ENCODE measurements at regions not wholly inside any gene's neighbourhood (a gene's known extent, or its start where the extent isn't known, plus 50 kb on each side); places are given as distances from the start of the nearest gene placed in this dataset.
A peak's percentile ranks its signal among the peaks of the same experiment; 100 is the strongest.
"Not testable (repeated sequence)": the region's sequence is repeated elsewhere in the genome, so short reads cannot be mapped to it uniquely, and the experiment has no call there.

DNA sequence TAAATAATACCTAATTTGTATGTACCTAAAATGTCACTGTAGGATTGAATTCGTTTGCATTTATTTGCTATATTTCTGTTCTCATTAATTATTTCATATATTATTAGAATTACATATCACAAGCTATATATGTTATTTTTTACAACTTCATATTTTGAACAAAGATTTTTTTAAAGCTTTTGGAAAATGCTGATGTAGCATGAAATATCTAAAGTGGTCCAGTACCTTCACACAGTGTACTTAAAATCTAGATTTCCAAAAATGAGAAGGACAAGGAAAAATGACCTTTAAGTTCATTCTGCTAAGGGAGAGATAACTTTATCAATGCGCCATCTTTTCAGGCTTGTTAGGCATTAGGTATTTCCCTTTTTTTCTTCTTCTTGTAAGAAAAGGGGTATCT lies 71.8 kb downstream of the LARP7 start:
- DNase-seq (ENCODE audit: low spot score): no peak

DNA sequence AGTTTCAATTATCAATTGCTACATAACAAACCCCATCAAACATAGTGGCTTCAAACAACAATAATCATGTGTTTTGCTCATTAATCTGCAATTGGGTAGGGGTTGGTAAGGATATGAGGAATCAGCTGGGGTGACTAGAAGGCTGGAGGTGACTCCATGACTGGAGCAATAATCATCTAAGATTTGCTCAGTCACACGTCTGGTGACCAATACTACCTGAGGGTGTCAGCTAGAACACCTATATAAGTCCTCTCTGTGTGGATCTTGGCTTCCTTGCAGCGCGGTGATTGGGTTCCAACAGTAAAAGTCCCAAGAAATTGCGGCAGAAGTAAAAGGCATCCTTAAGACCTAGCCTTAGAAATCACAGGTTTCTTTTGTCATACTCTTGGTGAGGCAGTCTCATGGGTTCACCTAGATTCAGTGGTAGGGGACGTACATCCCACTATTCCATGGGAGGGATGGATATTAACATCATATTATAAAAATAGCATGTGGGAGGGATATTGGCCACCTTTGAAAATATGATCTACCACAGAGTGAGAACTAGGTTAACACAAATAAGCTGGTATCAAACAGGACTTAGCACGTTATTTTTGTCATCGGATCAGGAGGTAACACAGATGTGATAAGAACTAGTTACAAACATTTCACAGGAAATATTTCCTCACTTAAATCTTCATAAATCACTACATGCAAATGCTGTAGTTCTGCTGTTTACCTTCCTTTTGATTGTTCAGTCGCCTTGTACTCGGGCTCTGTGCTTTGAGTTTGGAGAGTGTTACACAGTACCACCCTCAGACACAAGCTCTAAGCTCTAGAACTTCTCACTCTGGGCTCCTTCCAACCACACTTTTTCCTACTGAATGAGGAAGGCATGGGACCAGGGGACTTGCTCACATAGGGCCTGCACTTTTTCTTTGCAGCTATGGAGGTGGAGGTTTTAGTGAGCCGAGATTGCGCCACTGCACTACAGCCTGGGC lies 78.3 kb downstream of the LARP7 start:
- DNase-seq (ENCODE audit: low spot score): no peak

DNA sequence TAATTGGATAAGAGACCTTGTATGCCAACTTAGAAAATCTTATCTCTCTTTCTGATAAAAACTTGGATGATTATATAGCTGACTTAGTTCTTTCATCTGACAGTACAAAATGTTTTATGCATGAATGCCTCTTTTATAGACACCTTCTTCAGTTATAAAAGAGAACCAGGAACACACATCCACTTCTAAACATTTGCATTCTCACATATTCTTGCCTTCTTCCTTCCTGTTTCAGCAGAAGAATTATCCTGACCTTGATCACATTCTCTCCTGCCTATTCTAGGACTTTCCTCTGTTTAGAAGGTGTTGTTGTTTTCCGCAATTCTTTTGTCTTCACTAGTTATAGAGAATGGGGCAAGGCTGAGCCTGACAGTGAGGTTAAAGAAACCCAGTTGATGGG lies 80.9 kb downstream of the LARP7 start:
- no peak for DNase-seq (ENCODE audit: low spot score)

DNA sequence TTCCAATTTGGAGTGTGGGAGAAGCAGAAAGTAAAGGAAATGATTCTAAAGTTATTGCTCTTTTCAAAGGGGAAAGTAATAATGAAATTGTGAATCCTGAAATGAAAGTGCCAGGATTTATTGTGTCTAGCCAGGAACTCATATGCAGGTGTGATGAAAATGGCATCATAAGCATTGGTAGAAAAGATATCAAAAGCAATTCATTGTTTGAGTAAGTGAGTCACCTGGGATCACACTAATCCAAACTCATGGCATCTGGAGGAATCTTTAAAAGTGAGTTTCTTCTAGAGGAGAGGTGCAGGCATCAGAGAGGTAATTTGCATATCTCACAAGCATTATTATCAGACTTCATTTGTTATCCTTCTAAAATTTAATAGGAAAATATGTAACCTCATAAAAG lies 84.7 kb downstream of the LARP7 start:
- no peak for DNase-seq (ENCODE audit: low spot score)

DNA sequence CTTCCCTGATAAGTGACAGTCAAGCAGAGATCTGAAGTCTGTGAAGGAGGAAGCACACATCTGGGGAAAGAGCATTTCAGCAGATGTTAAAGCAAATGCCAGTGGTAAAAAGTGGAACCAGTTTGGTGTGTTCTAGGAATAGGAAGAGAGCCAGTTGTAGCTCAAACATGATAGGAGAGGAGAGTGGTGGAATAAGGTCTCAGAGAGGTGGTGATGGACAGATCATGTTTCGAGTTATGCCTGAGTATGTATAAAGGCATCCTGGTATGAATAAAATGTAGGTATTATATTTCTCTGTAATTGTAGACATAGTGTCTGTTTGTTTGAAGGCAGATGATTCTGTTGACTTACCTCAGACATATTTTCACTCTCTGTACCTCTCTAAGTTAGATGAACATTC lies 89.1 kb downstream of the LARP7 start:
- DNase-seq (ENCODE audit: low spot score): no peak

DNA sequence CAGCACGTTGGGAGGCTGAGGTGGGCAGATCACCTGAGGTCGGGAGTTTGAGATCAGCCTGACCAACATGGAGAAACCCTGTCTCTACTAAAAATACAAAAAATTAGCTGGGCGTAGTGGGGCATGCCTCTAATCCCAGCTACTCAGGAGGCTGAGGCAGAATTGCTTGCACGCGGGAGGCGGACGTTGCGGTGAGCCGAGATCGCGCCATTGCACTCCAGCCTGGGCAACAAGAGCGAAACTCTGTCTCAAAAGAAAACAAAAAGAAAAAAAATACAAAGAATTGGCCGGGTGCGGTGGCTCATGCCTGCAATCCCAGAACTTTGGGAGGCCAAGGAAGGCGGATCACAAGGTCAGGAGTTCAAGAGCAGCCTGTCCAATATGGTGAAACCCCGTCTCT lies 90.8 kb downstream of the LARP7 start:
- DNase-seq (ENCODE audit: low spot score): not testable (repeated sequence)

DNA sequence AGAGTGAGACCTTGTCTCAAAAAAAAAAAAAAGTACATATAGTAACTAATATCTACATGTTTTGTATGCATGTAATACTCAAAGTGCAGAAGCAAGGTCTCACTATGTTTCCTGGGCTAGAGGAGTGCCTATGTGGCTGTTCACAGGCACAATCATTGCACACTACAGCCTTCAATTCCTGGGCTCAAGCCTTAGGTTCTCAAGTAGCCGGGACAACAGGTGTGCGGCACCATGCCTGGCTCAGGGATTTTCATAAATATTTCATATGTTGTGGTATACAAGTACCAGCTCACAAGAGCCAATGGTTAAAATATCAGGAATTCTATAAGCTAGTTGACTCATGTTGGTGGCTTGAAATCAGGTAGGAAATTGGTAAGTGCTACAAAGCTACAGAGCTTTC lies 94.8 kb downstream of the LARP7 start:
- no peak for DNase-seq (ENCODE audit: low spot score)

DNA sequence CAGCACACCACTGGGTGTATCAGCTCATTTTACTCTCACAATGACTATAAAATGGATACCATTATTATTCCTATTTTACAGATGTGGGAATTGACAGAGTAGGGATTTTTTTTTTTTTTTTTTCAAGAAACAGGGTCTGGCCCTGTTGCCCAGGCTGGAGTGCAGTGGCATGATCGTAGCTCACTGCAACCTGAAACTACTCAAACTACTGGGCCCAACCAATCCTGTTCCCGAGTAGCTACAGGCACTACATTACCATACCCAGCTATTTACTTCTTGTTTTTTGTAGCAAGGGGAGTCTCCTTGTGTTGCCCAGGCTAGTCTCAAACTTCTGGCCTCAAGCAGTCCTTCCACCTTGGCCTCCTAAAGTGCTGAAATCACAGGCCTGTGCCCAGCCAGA lies 95.2 kb downstream of the LARP7 start:
- DNase-seq (ENCODE audit: low spot score): no peak

DNA sequence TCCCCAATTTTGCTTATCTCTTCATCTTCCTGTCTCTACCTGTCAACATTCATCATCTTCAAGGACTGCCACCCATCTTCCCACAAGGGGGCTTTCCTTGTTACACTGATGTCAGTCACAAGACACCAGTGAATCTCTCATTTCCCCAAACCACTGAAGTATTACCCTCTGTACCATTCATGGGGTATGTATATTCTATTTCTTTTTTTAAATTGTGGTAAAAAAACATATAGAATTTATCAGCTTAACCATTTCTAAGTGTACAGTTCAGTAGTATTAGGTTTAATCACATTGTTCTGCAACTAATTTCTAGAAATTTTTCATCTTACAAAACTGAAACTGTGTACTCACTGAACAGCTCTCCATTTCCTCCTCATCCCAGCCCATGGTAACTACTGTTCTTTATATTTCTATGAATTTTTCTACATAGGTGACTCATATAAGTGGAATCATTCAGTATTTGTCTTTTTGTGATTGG lies 98.6 kb downstream of the LARP7 start:
- no peak for DNase-seq (ENCODE audit: low spot score)

DNA sequence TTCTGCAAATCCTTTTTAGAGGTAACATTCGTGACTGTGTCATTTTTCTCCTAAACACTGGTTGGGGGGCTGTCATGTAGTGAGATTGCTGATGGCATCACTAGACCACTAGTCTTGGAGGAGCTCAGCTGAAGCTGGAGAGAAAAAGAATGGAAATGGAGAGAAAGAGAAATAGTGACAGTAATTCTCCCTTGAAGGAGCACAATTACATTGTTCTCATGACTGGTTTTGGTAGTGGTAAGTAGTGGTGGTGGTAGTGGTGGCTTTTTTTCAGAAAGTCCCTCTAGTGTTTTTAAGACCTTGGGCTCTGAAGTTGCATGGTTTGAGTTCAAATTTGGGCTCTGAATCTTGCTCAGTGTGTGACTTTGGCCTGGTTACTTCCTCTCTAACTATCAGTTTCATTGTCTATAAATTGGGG lies 99.8 kb downstream of the LARP7 start:
- no peak for DNase-seq (ENCODE audit: low spot score)

DNA sequence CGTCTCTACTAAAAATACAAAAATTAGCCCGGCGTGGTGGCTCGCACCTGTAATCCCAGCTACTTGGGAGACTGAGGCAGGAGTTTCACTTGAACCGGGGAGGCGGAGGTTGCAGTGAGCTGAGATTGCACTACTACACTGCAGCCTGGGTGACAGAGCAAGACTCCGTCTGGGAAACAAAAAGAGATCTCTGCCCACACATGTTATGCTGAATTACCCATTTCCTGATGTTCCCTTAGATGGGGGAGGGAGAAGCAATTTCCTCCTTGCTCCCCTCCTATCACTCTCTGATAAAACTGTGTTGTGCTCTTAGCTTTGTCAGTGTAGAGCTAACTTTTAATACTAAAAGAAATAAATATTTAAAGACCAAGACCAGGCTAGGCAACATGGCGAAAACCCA lies 102.5 kb downstream of the LARP7 start:
- no peak for DNase-seq (ENCODE audit: low spot score)

DNA sequence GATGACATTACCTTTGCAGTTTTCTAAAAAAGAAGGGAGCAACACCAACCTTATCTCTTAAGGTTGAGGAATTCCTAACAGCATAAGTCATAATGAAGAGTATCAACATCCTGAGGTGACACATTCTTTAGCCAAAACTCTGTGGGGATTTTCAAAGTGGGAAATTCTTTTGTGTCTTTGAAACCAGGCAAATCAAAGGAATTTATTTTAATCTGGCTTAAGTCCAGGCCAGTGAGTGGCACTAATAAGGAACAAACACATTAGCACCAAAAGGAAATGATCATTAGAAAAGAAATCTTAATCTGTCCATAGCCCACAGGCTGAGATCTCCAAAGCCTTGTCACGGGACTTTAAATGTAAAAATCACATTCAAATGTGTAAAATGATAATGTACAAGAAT lies 110.1 kb downstream of the LARP7 start:
- no peak for DNase-seq (ENCODE audit: low spot score)

DNA sequence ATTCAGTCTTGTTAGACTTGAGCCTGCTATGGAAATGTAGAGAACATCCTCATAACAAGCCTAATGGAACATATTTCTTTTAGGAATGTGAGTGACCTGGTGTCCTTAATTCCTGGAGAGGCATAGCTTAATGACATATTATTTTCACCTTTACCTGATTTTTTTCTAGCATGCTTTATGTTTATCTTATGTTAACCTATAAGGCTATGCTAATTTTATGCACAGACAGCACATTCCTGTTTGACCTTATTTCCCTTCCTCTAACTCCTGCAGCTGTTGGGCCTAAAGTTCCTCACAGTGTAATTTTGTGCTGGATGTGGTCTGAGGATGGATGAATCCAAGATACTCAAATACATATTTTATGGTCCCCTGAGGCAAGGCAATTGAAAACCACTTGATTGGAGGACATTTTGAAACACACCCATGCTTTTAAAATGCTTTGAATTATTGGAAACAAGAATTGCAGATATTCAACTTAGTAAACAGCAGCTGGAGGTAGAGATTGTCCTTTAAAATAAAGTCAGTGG lies 111.5 kb downstream of the LARP7 start:
- DNase-seq (ENCODE audit: low spot score): no peak

DNA sequence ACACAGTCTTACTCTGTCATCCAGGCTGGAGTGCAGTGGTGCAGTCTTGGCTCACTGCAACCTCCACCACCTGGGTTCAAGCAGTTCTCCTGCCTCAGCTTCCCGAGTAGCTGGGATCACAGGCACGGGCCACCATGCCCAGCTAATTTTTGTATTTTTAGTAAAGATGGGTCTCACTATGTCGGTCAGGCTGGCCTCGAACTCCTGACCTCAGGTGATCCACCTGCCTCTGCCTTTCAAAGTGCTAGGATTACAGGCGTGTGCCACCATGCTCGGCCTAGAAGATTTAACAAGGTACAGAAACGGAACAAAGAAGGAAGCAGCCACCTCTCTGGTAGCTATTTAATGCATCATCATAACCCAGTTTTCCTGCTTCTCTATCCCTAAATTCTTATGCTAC lies 113.8 kb downstream of the LARP7 start:
- not testable (repeated sequence) for DNase-seq (ENCODE audit: low spot score)

DNA sequence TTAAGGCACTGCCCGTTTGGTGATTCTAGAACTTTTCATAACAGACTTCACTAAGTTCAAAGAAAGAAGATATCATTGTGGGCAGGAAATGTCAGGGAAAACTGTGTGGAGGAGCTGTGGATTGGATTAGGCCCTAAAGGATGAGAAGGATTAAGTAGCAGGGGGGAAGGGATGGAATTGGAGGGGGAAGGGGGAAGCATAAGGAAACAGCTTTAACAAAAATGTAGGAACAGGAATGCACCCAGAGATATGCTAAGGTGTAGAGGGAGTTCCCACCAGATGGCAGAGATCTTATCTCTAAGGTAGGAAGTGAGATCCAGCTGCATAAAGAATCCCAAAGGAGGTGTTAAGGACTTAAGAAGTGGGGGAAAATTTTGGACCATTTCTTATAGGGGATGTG lies 114.5 kb downstream of the LARP7 start:
- no peak for DNase-seq (ENCODE audit: low spot score)

DNA sequence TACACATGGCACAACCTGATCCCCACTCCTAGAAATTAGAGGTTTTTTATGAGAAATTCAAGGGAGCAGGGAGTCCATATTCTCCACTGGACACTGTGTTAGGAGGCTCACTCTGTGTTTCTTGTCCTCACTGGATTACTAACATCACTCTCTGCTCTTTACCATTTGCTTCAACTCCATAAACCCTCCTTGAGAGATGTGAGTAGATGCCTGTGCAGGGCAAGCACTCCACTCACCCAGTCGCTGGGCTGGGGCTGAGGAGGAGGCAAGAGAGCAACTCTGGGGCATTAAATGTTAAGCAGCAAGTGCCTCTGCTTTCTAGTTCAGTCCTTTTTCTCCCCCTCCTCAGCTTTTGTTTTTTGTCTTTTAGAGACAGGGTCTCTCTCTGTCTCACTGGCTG lies 115.1 kb downstream of the LARP7 start:
- DNase-seq (ENCODE audit: low spot score): no peak

DNA sequence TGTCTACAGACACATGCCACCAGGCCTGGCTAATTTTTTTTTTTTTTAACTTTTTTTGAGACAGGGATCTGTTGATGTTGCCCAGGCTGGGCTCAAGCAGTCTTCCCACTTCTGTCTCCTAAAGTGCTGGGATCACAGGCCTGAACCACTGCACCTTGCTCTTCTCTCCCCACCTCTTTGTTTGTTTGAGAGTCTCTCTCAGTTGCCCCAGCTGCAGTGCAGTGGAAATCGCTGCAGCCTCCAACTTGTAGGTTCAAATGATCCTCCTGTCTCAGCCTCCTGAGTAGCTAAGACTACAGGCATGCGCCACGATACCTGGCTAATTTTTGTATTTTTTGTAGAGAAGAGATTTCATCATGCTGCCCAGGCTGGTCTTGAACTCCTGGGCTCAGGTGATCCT lies 115.6 kb downstream of the LARP7 start:
- no peak for DNase-seq (ENCODE audit: low spot score)

DNA sequence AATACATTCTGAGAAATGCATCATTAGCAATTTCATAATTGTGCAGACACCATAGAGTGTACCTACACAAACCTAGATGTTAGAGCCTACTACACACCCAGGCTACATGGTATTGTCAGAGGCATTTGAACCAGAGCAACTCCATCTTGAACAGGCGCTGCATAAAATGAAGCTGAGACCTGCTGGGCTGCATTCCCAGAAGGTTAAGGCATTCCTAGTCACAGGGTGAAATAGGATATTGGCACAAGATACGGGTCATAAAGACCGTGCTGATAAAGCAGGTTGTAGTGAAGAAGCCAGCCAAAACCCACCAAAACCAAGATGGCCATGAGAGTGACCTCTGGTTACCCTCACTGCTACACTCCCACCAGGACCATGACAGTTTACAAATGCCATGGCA lies 116.4 kb downstream of the LARP7 start:
- DNase-seq (ENCODE audit: low spot score): no peak

DNA sequence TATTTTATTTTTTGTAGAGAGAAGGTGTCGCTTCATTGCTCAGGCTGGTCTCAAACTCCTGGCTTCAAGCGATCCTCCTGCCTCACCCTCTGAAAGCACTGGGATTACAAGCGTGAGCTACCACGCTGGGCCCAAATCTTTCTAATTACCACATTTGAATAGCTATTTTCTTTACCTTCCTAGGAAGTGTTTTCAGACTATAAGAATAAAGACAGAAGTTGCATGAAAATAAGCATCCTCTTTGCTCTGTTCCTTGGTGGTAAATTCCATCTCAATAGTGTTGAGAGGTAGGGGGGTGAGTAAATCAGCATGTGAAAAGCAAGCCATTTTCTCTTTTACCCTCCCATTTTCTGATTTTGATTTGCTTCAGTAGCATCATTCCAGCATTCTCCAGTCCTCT lies 122.4 kb downstream of the LARP7 start:
- DNase-seq (ENCODE audit: low spot score): no peak

DNA sequence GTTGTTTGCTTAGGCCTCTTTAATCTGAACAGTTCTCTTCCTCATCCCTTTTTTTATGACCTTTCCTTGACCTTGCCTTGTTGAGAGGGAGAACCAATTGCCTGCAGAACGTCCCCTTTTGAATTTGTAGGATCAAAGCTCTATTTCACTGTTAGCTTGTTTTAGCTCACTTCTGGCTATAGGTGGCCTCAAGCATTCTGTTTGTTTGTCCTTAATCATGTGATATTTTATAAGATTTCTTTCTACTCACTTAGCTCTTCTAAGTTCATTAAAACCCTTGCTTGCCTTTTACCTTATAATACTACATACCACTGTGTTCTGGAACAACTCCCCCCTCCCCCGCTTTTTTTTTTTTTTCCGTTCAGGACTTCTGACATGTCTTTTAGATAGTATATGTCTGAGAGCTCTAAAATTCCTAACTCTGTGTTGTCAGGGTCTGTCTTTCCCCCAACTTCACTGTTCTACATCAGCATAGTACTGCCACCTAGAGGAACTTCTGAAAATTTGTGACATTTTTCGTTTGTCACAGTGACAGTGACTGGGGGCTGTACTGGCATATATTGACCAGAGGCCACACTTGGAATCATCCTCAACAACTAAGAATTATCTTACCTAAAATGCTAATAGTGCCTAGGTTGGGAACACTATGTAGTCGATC lies 128.5 kb downstream of the LARP7 start:
- DNase-seq (ENCODE audit: low spot score): peak; percentile 37

DNA sequence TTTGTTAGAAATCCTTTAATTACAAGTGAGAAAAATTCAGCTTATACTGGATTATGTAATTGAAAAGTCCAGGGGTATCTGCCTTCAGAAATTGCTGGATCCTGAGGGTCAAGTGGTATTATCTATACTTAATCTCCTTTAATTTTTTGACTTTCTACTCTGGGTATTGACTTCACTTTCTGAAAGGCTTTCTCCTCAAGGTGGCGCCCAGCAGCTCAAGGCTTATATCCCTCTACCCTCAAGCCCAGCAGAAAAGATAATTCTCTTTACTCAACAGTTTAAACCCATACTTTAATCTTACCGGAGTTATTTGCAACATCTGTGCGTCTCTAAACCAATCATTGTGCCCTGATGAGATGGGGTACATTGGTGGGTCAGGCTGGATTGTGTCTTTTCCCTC lies 129.5 kb downstream of the LARP7 start:
- no peak for DNase-seq (ENCODE audit: low spot score)

DNA sequence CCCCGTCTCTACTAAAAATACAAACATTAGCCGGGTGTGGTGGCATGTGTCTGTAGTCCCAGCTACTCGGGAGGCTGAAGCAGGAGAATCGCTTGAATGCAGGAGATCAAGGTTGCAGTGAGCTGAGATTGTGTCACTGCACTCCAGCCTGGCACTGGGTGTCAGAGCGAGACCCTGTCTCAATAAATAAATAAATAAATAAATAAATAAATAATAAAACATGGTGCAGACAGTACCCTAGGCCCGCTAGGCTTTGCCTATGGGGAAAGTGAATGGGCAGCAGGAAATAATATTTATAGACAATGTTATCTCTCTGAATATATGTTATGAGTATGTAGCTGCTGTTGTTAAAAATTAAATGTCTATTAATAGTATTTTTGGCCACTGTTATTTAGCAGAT lies 130.4 kb downstream of the LARP7 start:
- no peak for DNase-seq (ENCODE audit: low spot score)

DNA sequence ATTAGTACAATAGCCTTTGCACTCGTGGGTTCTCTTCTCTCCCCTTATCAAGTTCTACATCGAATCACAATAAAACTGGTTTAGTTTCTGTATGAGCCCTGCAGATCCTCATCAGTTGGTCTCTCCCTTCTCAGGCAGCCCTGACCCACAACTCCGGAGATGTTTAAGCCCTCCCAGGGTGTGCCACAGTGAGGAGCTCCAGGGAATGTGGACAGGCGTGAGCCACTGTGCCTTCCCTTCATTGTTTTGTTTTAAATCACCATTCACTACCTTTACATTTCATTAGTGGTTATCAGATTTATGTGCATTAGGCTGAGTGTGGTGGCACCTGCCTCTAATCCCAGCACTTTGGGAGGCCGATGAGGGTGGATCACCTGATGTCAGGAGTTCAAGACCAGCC lies 133.2 kb downstream of the LARP7 start:
- no peak for DNase-seq (ENCODE audit: low spot score)
